Choroid plexus epithelial cell (primary cell): ENCODE measurements at regions not wholly inside any gene's neighbourhood (a gene's known extent, or its start where the extent isn't known, plus 50 kb on each side); places are given as distances from the start of the nearest gene placed in this dataset.
"Not testable (repeated sequence)": the region's sequence is repeated elsewhere in the genome, so short reads cannot be mapped to it uniquely, and the experiment has no call there.

Source experiments
- DNase-seq: peaks from one replicate; pipeline ENCODE4 v3.0.0-alpha.2; 2010; ENCODE audit warnings: low read depth
- H3K4me3 ChIP-seq: 2 replicates; pipeline ENCODE4 v1.5.1; 2011; ENCODE audit warnings: low read depth, mild to moderate bottlenecking, control low read depth, low read length, moderate library complexity
- TF ChIP-seq, protein P1 (sequence below): conservative IDR thresholded peaks from 2 replicates; pipeline ENCODE4 v1.5.1; 2011; ENCODE audit warnings: low read depth, mild to moderate bottlenecking, control low read depth, inconsistent platforms, low read length, moderate library complexity

- DNase-seq = no peak
- H3K4me3 ChIP-seq = no peak overlapping the region
- TF ChIP-seq, protein P1, sequence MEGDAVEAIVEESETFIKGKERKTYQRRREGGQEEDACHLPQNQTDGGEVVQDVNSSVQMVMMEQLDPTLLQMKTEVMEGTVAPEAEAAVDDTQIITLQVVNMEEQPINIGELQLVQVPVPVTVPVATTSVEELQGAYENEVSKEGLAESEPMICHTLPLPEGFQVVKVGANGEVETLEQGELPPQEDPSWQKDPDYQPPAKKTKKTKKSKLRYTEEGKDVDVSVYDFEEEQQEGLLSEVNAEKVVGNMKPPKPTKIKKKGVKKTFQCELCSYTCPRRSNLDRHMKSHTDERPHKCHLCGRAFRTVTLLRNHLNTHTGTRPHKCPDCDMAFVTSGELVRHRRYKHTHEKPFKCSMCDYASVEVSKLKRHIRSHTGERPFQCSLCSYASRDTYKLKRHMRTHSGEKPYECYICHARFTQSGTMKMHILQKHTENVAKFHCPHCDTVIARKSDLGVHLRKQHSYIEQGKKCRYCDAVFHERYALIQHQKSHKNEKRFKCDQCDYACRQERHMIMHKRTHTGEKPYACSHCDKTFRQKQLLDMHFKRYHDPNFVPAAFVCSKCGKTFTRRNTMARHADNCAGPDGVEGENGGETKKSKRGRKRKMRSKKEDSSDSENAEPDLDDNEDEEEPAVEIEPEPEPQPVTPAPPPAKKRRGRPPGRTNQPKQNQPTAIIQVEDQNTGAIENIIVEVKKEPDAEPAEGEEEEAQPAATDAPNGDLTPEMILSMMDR = no peak
Observed at GRCh38 chr6:94845742-94846141, 731.6 kb upstream of the MANEA start.

- TF ChIP-seq, protein P1 = no peak
- no peak for DNase-seq
- H3K4me3 ChIP-seq = no peak overlapping the region
Observed at GRCh38 chr6:94835264-94835663, 742.1 kb upstream of the MANEA start.

- TF ChIP-seq, protein P1 = no peak
- H3K4me3 ChIP-seq = no peak overlapping the region
- DNase-seq = no peak
Observed at GRCh38 chr6:94813806-94814205, 763.5 kb upstream of the MANEA start.

DNA sequence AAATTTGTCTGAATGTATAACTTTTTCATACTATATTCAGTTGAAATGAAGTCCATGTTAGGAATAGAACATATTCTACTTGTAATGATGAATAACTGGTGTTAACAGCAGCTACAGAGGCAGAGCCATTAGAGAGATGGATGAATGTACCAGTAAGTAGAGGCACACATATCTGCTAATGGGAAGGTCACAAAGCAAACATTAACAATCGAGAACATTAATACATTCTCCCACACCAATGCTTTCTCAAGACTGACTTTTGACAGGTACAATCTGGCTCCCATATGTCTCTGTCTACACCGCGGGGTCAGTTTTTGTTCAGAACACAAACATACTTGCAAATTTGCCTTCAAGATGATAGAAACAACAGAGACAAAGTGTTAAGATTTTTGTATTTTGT lies 776.0 kb upstream of the MANEA start:
- H3K4me3 ChIP-seq = no peak overlapping the region
- DNase-seq = no peak
- TF ChIP-seq, protein P1 = no peak

DNA sequence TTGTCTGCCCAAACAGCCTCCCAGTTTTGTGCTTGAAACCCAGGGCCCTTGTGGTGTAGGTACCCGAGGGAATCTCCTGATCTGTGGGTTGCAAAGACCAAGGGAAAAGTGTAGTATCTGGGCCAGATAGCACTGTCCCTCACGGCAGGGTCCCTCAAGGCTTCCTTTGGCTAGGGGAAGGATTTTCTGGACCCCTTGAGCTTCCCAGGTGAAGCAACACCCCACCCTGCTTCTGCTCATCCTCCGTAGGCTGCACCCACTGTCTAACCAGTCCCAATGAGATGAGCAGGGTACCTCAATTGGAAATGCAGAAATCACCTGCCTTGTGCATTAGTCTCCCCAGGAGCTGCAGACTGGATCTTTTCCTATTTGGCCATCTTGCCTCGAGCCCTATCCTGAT lies 791.8 kb upstream of the MANEA start:
- H3K4me3 ChIP-seq = no peak overlapping the region
- DNase-seq = no peak
- TF ChIP-seq, protein P1 = no peak

GRCh38 chr6:94785081-94785480 lies 792.3 kb upstream of the MANEA start:
- H3K4me3 ChIP-seq, DNase-seq: not testable (repeated sequence)

DNA sequence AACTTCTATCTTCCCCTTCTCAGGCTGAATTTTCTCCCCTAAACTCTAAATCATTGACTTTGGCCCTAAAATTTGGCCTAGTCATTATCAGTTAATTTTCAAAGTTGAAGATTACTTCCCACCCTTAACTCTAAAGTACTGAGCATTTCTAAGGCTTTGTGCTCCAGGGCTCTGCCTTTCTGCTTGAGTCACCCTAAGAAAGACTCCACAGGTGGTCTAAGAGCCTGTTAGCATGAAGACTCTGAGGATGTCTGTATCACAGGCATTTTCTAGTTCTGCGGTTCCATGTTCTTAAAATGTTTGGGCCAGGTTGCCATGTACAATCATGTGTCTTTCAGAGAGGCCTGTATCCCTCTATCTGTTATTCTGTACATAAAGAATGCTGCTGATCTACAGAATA lies 808.1 kb upstream of the MANEA start:
- TF ChIP-seq, protein P1 = no peak
- H3K4me3 ChIP-seq = no peak overlapping the region
- peak; percentile 2 for DNase-seq
